Fibroblast of gingiva (primary cell): ENCODE measurements at regions not wholly inside any gene's neighbourhood (a gene's known extent, or its start where the extent isn't known, plus 50 kb on each side); places are given as distances from the start of the nearest gene placed in this dataset.
"Not testable (repeated sequence)": the region's sequence is repeated elsewhere in the genome, so short reads cannot be mapped to it uniquely, and the experiment has no call there.

Experiments used
- DNase-seq: peaks from one replicate; pipeline ENCODE4 v3.0.0-alpha.2; 2011; ENCODE audit warnings: low read depth

DNA sequence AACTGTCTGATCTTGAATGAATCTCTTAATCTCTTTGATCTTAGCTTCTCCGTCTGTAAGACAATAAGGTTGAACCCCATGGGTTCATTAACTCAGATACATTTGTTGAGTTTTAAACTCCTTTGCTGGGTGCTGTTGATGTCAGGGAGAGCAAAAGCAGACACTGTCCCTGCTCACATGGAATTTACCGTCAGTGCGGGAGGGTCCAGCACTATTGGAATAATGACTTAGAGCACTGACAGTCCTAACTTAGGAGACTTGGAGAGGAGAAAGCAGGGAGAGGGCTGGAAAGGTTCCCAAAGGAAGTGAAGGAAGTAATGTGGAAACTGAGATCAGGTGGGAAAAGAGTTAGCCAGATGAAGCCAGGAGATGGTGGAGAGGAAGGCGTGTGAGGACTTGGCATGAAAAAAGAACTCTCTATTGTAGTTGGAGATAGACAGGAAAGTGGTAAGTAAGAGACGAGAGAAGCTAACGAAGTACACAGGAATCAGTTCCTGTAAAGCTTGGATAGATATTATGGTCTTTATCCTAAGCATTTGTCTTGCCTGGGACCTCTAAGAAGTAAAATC lies 141.4 kb upstream of the SERTAD2 start:
- no peak for DNase-seq

DNA sequence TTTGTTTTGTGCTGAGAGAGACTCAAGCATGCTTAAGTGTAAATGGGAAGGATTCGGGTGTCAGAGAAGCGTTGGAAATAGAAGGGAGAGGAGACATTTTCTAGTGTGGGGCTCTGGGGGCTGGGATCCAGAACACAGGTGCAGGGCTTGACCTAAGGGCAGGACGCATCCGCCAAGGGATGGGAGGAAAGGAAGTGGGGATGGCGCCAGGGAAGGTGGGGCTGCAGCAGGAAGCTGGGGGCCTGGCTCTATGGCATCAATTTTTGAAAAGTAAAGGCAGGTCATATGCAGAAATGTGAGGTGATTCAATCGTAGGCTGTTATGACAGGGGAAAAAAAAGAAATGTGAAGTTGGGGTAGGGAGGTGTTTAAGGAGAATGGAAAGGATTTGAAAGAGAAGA lies 143.2 kb upstream of the SERTAD2 start:
- DNase-seq = no peak

DNA sequence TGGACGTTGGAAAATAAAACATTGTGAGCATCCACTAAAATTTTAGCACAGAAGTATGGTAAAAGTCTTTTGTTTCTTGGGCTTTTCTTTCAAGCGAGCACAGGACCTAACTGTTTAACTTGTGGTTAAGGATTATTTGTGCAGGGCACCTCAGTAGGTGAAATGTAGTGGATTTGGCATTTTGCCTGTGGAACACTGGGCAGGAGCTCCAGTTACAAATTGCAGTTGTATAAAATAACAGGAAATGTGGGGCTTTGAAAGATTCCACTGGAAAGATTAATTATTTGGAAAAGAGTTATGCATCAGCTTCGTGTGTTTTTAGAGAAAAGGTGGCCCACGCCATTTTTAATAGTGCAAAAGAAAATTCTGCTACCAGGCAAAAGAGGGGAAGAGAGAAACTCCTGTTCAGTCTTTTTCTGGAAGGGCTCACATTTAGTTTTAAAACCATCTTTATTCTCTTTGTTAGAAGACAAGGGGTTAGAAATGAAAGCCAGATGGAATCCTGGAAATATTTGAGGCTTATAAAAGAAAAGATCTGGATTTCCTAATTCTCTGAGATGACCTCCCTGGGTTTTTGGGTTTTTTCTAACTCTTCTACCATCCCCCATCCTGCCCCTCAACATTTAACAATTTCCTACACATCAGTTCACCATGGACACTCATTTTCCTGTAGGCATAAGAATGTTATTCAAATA lies 144.3 kb upstream of the SERTAD2 start:
- peak; percentile 30 for DNase-seq

DNA sequence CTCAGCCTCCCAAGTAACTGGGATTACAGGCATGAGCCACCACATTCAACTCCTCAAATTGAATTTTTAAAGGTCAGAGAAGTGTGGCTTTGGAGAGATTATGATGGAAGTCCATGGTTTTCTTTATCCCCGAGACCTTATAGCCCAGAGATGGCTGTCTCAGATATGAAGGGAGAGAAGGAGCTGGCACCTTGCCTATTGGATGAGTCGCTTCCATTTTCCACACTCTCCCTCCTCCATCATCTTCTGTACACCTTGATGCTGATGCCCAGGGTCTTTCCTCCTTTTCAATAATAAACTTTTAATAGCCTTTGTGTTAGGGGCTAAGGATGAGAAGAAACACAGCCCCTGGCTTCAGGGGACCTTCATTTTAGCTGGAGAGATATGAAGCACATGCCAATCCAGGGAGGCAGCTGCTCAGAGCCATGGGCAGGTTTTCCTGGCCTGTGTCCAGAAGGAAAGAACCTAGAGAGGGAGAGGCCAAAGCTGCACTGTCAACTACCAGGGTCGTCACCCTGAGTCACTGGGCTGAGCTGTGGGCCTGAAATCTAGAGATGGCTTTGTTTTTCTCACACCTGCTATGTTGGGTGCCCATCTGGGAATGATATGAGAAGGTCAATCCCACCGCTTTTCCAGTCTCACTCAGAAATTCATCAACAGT lies 146.0 kb upstream of the SERTAD2 start:
- no peak for DNase-seq

DNA sequence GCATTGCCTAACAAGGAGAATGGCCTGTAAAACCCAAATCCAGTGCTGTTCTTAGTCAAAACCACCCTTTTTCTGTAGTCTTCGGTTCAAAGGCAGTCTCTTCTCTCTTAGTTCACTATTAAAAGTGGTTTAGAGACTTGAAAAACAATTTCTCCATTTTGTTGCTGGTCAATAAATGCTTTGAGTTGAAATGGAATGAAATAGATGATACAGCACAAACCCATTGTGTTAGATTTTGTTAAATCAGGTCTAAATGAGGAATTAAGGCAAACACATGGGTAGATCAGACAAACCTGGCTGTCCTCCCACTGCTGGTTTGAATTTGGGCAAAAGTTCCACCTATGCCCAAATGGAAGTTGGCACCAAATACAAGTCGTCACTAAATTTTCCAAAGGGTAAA lies 150.1 kb upstream of the SERTAD2 start:
- DNase-seq = no peak

DNA sequence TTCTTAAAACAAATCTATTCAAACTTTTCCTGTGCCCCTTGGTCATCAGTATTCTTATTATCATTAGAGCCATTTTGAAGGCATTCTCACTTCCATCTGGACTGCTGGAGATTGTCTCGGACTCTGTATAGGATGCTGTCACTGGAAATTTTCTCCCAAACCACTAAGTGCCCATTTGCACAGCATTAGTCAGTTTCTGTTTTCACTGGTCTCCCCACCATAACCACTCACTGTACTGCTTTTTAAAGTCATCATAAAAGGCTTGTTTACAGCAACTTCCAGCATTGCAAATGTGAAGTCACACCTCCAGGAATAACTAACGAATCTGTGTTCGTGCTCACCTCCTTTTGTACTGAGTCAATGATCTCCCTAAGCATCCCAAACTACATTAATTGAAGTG lies 150.9 kb upstream of the SERTAD2 start:
- no peak for DNase-seq

DNA sequence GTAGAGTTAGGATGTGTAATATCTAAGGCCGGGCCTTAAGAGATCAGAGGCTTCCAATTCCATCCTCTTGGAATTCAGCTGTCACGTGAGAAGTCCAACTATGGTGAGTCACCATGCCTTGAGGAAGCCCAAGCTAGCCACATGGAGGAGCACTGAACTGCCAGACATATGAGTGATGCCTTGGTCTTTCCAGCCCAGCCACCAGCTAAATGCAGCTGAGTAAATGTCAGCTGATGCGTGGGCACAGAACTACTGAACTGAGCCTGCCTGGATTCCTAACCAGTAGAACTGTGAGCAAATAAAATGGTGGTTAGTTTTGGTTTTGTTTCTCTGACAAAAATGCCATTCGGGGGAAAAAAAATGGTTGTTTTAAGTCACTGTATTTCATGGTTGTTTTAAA lies 153.7 kb upstream of the SERTAD2 start:
- DNase-seq = peak; percentile 93

DNA sequence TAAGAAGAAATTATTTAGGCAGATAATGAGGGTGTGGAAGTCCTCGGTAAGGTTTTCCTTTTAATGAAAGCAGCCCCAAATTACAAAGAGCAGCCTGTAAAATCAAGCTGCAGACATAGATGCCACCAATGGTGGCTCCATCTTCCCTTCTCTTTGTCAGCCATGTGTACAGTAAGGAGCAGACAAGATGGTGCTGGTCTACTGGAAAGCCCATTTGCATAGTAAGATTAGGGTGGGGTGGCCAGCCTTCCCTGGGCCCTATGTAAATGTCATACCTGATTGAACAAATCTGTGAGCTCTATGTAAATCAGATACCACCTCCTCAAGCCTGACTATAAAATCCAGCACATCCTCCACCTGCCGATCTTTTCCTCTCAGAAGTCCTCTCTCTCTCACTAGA lies 154.4 kb upstream of the SERTAD2 start:
- no peak for DNase-seq

DNA sequence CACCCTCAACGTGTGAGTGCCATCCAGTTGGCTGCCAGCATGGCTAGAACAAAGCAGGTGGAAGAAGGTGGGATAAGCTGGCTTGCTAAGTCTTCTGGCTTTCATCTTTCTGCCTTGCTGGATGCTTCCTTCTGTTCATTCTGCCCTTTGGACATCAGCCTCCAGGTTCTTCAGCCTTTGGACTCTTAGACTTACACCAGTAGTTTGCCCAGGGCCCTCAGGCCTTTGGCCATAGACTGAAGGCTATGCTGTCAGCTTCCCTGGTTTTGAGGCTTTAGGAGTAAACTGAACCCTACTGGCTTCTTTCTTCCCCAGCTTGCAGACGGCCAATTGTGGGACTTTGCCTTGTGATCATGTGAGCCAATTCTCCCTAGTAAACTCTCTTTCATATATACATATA lies 155.0 kb upstream of the SERTAD2 start:
- DNase-seq = no peak

DNA sequence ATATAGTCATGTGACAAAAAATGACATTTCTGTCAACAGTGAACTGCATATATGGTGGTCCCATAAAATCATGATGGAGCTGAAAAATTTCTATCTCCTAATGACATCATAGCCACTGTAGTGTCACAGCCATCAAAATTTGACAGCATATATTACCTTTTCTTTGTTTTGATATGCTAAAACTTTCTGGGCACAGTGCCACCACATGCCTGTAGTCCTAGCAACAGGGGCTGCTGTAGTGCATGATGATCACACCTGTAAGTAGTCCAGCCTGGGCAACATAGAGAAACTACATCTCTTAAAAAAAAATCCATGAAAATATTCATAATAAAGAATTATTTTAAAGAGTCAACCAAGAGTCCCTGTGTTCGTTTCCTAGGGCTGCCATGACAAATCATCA lies 155.5 kb upstream of the SERTAD2 start:
- no peak for DNase-seq

DNA sequence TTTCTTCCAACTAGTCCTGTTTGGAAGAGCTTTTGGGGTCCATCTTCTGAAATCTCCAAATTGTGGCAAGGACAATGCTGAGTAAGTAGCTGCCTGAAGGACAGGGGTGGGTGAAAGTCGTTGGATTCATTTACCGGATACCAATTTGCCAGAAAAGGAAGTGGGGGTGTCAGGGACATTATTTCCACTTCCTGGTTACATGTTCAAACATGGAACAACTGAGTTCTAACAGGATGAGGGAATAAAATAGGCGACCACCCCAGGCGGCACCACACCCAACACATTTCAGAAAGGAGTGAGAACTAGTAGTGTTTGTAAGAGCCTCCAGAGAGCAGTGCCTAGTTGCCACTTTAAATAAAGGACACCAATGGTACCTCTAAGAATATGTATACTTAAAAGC lies 158.6 kb upstream of the SERTAD2 start:
- no peak for DNase-seq

DNA sequence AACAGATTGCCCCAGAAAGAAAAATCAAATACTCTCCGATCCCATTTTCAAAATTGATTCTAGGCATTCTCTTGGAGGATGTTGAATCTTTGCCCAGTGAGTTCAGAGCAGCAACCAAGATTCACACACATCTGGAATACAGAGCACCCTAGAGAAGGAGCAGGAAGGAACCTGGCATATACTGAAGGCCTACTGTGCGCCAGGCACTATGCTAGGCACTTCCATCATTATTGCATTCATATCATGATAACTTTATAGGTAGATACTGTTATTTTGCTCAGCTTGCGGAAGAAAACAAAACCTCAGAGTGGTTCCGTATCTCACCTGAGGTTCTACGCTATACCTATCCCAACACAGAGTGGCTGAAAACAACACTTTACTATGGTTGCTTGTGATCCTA lies 160.3 kb upstream of the SERTAD2 start:
- no peak for DNase-seq

DNA sequence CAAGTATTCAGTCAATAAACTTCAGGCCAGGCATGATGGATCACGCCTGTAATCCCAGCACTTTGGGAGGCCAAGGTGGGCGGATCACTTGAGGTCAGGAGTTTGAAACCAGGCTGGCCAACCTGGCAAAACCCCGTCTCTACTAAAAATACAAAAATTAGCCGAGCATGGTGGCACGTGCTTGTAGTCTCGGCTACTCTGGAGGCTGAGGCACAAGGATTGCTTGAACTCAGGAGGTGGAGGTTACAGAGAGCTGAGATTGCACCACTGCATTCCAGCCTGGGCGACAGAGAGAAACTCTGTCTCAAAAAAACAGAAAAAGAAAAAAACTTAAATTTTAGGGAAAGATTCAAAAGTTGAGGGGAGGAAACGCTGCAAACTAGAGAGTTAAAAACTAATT lies 162.8 kb upstream of the SERTAD2 start:
- not testable (repeated sequence) for DNase-seq

DNA sequence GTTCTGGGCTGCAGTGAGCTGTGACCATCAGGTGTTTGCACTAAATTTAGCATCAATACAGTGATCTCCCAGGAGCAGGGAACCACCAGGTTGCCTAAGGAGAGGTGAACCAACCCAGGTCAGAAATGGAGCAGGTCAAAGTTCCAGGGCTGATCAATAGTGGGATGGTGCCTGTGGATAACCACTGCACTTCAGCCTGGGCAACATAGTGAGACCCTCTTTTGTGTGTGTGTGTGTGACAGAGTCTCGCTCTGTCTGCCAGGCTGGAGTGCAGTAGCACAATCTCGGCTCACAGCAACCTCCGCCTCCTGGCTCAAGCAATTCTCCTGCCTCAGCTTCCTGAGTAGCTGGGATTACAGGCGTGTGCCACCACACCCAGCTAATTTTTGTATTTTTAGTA lies 163.7 kb upstream of the SERTAD2 start:
- no peak for DNase-seq

DNA sequence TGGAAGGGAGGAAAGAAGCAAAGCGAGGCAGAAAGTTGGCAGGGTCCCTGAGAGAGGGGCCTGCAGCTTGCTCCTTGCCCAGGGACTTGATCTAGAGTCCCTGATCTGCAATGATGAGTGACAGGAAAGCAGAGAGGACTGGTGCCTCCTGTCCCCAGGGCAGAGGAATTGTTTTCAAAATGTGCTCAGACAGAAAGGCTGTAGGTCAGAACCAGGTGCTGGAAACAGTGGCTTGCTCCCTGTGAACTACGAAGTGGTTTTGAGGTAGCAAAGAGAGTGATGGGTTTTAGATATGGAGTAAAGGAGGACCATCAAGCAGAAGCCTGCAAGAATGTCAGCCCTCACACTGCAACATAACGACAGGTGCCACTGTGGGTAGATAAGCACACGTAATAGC lies 164.9 kb upstream of the SERTAD2 start:
- DNase-seq = no peak

DNA sequence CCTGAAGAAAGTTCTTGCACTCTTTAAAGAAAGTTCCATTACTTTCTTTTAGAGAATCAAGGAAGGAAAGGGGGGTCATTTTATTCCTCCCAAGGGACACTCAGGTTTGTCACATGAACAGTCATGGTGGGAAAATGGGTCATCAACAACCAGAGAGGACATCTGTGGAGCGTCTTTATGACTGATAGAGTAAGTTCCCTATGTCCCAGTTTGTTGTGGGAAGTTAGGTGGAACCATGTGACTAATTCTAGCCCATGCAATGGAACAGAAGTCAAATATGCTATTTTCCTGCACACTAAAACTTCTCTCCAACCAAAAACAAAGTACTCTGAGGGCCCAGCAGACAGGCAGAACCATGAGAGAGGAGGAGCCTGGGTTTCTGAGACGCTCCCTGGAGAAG lies 165.6 kb upstream of the SERTAD2 start:
- no peak for DNase-seq

DNA sequence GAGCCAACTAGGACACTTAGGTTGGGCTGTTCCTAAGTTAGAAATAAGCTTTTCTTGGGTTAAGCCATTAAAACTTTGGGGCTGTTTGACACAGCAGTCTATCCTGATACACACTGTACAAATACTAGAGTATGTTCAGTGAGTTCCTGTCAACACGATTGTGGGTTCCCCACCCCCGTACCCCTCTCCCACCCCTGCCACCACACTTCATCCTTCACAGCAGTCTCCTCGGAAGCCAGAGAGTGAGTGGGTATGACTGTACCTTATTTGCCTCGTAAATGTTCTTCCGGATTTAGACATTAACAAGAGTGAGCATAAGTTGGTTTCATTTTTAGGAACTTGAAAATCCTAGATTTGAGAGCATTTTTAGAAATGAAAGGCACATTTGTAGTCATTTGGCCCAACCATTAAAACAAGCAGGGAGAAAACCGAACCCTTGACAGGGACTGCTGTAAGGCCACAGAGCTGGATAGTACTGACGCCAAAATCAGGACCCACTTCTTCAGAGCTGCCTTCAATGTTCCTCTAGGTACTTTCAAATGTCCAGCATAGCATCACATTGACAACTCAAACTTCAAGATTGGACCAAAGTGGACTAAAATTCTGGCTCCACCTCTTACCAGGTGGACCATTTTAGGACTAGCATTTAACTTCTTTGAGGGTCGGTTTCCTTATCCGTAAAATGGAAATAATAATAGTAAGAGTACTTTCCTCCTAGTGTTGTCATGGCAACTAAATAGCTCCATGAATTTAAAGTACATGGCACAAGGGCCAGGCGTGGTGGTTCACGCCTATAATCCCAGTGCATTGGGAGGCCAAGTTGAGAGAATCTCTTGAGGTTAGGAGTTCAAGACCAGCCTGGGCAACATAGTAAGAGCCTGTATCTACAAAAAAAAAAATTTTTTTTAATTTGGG lies 166.3 kb upstream of the SERTAD2 start:
- no peak for DNase-seq

DNA sequence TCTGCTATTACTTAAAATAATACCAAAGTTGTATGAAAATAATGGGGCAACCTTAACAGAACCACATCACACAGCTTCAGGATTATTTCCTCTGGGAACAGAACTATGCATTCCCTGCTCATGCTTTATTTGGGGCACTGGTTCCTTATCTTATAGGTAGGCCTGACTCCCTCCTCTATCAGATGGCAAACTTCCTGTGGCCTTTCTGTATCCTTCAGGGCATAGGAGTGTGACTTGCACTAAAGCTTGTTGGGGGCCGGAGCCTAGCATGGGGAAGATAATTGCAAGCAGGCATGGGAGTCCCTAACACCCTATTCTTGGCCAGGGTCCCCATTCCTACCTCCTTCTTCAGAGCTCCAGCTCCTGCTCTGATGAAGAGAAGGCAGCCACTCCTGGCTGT lies 167.2 kb upstream of the SERTAD2 start:
- no peak for DNase-seq

DNA sequence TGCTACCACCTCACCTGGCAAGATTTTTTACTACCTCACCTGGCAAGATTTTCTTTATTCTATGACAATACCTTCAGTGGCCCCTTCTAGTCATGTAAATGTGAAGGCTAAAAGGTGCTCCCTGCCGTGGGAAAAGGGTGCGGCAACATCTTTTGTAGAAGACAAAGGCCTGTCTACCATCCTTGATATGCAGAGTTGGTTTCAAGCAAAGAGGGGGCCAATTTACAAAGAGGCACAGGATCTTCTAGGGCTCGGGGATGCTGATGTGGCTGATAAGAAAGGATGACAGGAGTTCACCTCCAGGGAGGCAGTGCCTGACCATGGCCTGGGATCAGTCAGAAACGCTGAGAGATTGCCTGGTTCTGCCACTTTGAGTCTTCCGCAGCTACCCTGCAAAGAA lies 165.4 kb upstream of the SLC1A4 start:
- DNase-seq = no peak

DNA sequence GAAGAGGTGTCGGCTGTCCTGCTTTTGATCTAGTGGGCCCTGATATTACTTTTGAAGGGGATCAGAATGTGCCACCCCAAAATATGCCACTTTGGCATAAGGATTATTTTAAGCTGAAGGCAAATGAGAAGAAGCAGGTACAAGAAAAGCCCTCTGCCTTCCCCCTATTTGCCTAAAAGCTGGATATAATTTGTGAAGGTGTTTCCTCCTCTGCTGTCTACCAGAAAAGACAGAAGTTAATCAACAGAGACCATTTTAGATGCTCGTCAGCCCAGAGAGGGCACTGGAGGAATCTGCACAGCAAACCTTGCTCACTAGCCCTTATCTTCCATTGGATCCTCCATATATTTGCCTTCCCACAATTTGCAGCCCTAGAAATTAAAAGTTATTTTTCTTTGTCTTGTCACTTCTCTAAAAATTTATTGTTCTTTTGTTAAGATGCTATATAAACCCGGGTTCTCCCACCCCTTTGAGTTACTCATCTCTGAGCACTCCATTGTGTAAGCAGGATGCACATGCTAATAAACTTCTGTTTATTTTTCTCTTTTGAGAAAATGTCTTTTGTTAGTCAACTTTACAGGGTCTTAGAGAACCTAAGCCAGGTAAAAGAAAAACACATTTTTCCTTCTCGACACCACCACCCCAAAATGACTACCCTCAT lies 163.2 kb upstream of the SLC1A4 start:
- DNase-seq = no peak

DNA sequence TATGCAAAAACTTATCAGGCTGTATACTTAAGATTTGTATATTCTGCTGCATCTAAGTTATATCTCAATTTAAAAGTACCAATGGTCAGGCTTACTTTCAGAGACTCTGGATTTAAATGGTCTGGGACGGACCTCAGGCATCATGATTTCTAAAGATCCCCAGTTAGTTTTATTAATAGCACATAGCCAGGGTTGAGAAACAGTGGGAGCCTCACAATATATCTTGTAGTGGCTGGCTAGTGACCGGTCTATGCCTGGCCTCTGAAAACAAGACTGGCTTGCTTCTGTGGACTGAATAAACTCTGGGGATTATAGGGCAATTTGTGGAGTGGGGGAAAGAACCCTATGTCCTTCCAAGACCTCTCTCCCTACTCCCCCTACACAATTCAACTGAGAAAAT lies 162.5 kb upstream of the SLC1A4 start:
- DNase-seq = no peak

DNA sequence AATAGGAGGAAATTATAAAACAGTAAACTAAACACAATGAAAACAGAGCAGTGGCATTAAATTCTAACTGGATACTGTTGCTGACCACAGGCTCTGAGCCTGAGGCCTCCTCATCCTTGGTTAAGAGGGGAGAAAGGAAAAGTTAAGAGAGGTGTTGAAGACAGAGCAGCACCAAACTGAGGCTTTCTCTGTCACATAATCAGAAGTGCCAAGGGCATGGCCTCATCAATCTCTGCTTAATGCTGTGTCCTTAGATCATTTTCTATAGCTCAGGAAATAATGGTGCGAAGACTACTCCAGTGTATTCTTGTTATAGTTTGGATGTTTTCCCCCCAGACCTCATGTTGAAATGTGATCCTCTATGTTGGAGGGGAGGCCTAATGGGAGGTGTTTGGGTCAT lies 160.9 kb upstream of the SLC1A4 start:
- no peak for DNase-seq
